ENCODE measurements at regions not wholly inside any gene's neighbourhood (a gene's known extent, or its start where the extent isn't known, plus 50 kb on each side); places are given as distances from the start of the nearest gene placed in this dataset.

GRCh38 chr10:83698899-83699298 lies 440.4 kb upstream of the GHITM start:
- TF ChIP-seq CTCF (IDR thresholded peaks at IDR 0.05; ENCODE audit: extremely low read depth in 1 of 2, insufficient read depth in 1 of 2, low read depth in 1 of 2, low read length in 2 of 2) (no peak), EZH2 (IDR thresholded peaks at IDR 0.05; ENCODE audit: borderline replicate concordance, low read depth, low read length, severe bottlenecking) (no peak), MAX (IDR thresholded peaks at IDR 0.05; ENCODE audit: insufficient read depth, insufficient read length) (no peak), POLR2AphosphoS5 (IDR thresholded peaks at IDR 0.05; ENCODE audit: insufficient read depth, low read depth, low read length) (no peak), POLR2A (IDR thresholded peaks at IDR 0.05; ENCODE audit: low read depth, low read length) (no peak), GATA2 (IDR thresholded peaks at IDR 0.05; ENCODE audit: insufficient read depth, insufficient read length, low read depth, low read length) (no peak)

Measured in endothelial cell of umbilical vein (primary cell).